ENCODE measurements at regions not wholly inside any gene's neighbourhood (a gene's known extent, or its start where the extent isn't known, plus 50 kb on each side); places are given as distances from the start of the nearest gene placed in this dataset.

DNA sequence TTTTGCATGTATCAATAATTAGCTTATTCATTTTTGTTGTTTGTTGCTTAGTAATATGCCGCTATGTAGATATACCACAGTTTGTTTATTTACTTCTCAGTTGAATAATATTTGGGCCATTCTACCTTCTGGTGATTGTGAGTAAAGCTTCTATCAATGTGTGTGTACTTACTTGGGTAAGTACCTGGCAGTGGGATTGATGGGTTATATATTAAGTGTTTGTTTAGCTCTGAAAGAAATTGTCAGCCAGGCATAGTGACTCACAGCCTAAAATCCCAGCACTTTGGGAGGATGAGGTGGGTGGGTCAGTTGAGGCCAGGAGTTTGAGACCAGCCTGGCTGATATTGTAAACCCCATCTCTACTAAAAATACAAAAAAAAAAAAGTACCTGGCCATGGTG lies 975.7 kb upstream of the MBL2 start:
- TF ChIP-seq, protein P1, sequence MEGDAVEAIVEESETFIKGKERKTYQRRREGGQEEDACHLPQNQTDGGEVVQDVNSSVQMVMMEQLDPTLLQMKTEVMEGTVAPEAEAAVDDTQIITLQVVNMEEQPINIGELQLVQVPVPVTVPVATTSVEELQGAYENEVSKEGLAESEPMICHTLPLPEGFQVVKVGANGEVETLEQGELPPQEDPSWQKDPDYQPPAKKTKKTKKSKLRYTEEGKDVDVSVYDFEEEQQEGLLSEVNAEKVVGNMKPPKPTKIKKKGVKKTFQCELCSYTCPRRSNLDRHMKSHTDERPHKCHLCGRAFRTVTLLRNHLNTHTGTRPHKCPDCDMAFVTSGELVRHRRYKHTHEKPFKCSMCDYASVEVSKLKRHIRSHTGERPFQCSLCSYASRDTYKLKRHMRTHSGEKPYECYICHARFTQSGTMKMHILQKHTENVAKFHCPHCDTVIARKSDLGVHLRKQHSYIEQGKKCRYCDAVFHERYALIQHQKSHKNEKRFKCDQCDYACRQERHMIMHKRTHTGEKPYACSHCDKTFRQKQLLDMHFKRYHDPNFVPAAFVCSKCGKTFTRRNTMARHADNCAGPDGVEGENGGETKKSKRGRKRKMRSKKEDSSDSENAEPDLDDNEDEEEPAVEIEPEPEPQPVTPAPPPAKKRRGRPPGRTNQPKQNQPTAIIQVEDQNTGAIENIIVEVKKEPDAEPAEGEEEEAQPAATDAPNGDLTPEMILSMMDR (IDR thresholded peaks at IDR 0.05): no peak
- TF ChIP-seq EP300 (IDR thresholded peaks at IDR 0.05) (no peak), POLR2A (IDR thresholded peaks at IDR 0.05) (no peak)
